Mammary epithelial cell (primary cell): ENCODE measurements at regions not wholly inside any gene's neighbourhood (a gene's known extent, or its start where the extent isn't known, plus 50 kb on each side); places are given as distances from the start of the nearest gene placed in this dataset.
"Not testable (repeated sequence)": the region's sequence is repeated elsewhere in the genome, so short reads cannot be mapped to it uniquely, and the experiment has no call there.

Source experiments
- CTCF ChIP-seq, 2 donors: IDR thresholded peaks in 1 of 2; conservative IDR thresholded peaks in 1 of 2; 2 replicates each; pipeline ENCODE4 v1.5.1; 2011 to 2012; ENCODE audit warnings: inconsistent platforms in 2 of 2, low read length in 2 of 2, mild to moderate bottlenecking in 2 of 2, control low read depth in 1 of 2, low read depth in 1 of 2; ENCODE audit not compliant: insufficient read depth in 1 of 2; ENCODE audit errors: extremely low read depth in 1 of 2
- EZH2 ChIP-seq: IDR thresholded peaks from 2 replicates; pipeline ENCODE4 v1.6.1; 2012; ENCODE audit warnings: low read length, inconsistent platforms, borderline replicate concordance

GRCh38 chr7:1356853-1357252 is 102.4 kb downstream of the MICALL2 start:
- TF ChIP-seq CTCF (conservative IDR thresholded peaks at IDR 0.05 in 1 of 2, IDR thresholded peaks at IDR 0.05 in 1 of 2; ENCODE audit: extremely low read depth in 1 of 2, insufficient read depth in 1 of 2, low read depth in 1 of 2, low read length in 2 of 2); EZH2: not testable (repeated sequence)
